Stimulated activated naive CD4-positive, alpha-beta T cell treated with Interleukin-2 at 50 U/mL for 16 hours (primary cell): ENCODE measurements at regions not wholly inside any gene's neighbourhood (a gene's known extent, or its start where the extent isn't known, plus 50 kb on each side); places are given as distances from the start of the nearest gene placed in this dataset.
"Not testable (repeated sequence)": the region's sequence is repeated elsewhere in the genome, so short reads cannot be mapped to it uniquely, and the experiment has no call there.

Experiments used
- DNase-seq: peaks from one replicate; lab custom pipeline; 2025; lab: John Stamatoyannopoulos, UW

GRCh38 chr5:155620821-155621410, 607.4 kb downstream of the KIF4B start:
- no peak for DNase-seq

- DNase-seq = no peak
These were observed 611.2 kb downstream of the KIF4B start for GRCh38 chr5:155624597-155625241.

- no peak for DNase-seq
These were observed 611.8 kb downstream of the KIF4B start for GRCh38 chr5:155625315-155625714.

- DNase-seq = no peak
These were observed 612.5 kb downstream of the KIF4B start for GRCh38 chr5:155625897-155626543.

GRCh38 chr5:155626592-155626991, 613.0 kb downstream of the KIF4B start:
- DNase-seq = no peak

- no peak for DNase-seq
These were observed 614.8 kb downstream of the KIF4B start for GRCh38 chr5:155628346-155628745.

- no peak for DNase-seq
These were observed 616.0 kb downstream of the KIF4B start for GRCh38 chr5:155629597-155629996.

GRCh38 chr5:155631116-155631515, 617.6 kb downstream of the KIF4B start:
- DNase-seq = no peak

GRCh38 chr5:155633338-155633957, 619.9 kb downstream of the KIF4B start:
- no peak for DNase-seq

- DNase-seq = no peak
These were observed 636.1 kb downstream of the KIF4B start for GRCh38 chr5:155649666-155650065.

GRCh38 chr5:155655569-155655968, 642.0 kb downstream of the KIF4B start:
- no peak for DNase-seq

- DNase-seq = no peak
These were observed 648.3 kb downstream of the KIF4B start for GRCh38 chr5:155661859-155662258.

- DNase-seq = no peak
These were observed 651.8 kb downstream of the KIF4B start for GRCh38 chr5:155665361-155665760.

GRCh38 chr5:155672001-155672400, 655.0 kb upstream of the SGCD start:
- DNase-seq = not testable (repeated sequence)

GRCh38 chr5:155676967-155677366, 650.0 kb upstream of the SGCD start:
- no peak for DNase-seq

- DNase-seq = no peak
These were observed 648.6 kb upstream of the SGCD start for GRCh38 chr5:155678371-155678770.

- DNase-seq = no peak
These were observed 647.4 kb upstream of the SGCD start for GRCh38 chr5:155679530-155679929.

GRCh38 chr5:155684417-155684816, 642.5 kb upstream of the SGCD start:
- no peak for DNase-seq

- no peak for DNase-seq
These were observed 640.8 kb upstream of the SGCD start for GRCh38 chr5:155686131-155686530.

- DNase-seq = no peak
These were observed 637.6 kb upstream of the SGCD start for GRCh38 chr5:155689406-155689805.

- DNase-seq = no peak
These were observed 630.6 kb upstream of the SGCD start for GRCh38 chr5:155696362-155696761.

GRCh38 chr5:155697236-155697635, 629.7 kb upstream of the SGCD start:
- DNase-seq = no peak

GRCh38 chr5:155699385-155699784, 627.6 kb upstream of the SGCD start:
- DNase-seq = no peak
